ENCODE measurements at regions not wholly inside any gene's neighbourhood (a gene's known extent, or its start where the extent isn't known, plus 50 kb on each side); places are given as distances from the start of the nearest gene placed in this dataset.
"Not testable (repeated sequence)": the region's sequence is repeated elsewhere in the genome, so short reads cannot be mapped to it uniquely, and the experiment has no call there.

DNA sequence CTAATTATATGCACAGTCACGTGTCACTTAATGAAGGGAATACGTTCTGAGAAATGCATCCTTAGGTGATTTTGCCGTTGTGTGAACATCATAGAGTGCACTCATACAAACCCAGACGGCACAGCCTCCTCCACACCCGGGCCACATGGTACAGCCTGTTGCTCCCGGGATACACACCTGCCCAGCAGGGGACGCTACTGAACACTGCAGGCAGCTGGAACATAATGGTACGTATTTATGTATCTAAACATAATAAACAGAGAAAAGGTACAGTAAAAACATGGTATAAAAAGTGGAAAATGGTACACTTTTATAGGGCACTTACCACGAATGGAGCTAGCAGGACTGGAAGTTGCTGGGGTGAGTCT, 752.3 kb upstream of the TPTE start:
- DNase-seq; H3K9me3 ChIP-seq (ENCODE audit: control insufficient read depth, low read length); H3K4me1 ChIP-seq (ENCODE audit: control insufficient read depth, insufficient read depth, low read length, poor library complexity, severe bottlenecking); H3K27ac ChIP-seq (ENCODE audit: insufficient read depth, low read length, poor library complexity, severe bottlenecking); H3K36me3 ChIP-seq (ENCODE audit: control insufficient read depth, insufficient read depth, low read length); H3K4me3 ChIP-seq (ENCODE audit: insufficient read depth, low read depth, low read length, poor library complexity, severe bottlenecking); H3K27me3 ChIP-seq (replicated peaks; ENCODE audit: control insufficient read depth, insufficient read depth, low read length, poor library complexity, severe bottlenecking): not testable (repeated sequence)

DNA sequence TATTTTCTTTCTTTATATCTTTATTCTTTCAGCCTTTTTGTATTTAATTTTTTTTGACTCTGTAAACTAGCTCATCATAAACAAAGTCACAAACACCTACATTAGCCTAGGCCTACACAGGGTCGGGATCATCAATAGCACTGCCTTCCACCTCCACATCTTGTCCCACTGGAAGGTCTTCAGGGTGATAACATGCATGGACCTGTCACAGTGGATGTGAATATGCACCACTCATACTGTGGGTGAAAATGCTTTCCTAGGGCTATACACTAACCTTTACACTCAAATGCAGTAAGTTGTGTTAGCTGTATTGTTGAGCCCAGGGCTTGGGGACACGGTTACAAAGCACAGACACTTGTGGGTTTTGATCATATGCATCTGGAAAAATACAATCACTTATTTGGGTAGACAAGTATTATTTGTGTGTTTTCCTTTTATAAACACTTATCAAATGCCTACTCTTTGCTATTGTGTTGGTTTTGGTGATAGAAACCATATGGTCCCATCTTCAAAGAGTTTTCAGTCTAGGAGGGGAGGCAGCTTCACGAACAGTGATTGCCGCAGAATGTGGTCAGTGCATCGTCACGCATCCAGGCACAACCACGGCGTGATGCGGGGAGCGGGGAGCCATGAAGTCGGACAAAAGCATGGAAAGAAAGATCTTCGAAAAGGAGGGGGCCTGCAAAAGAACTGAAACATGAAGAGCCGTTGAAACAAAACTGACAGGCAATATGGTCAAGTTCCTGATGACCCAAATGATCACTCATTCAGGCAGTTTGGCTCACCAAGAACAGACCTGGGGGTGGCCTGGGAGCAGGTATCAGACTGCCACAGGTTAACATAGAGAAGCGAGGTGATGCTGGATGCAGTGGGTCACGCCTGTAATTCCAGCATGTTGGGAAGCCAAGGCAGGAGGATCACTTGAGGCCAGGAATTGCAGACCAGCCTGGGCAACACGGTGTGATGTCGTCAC, 751.4 kb upstream of the TPTE start:
- not testable (repeated sequence) for H3K36me3 ChIP-seq (ENCODE audit: control insufficient read depth, insufficient read depth, low read length); H3K4me1 ChIP-seq (ENCODE audit: control insufficient read depth, insufficient read depth, low read length, poor library complexity, severe bottlenecking); H3K9me3 ChIP-seq (ENCODE audit: control insufficient read depth, low read length); H3K27ac ChIP-seq (ENCODE audit: insufficient read depth, low read length, poor library complexity, severe bottlenecking); H3K4me3 ChIP-seq (ENCODE audit: insufficient read depth, low read depth, low read length, poor library complexity, severe bottlenecking); DNase-seq; H3K27me3 ChIP-seq (replicated peaks; ENCODE audit: control insufficient read depth, insufficient read depth, low read length, poor library complexity, severe bottlenecking)

DNA sequence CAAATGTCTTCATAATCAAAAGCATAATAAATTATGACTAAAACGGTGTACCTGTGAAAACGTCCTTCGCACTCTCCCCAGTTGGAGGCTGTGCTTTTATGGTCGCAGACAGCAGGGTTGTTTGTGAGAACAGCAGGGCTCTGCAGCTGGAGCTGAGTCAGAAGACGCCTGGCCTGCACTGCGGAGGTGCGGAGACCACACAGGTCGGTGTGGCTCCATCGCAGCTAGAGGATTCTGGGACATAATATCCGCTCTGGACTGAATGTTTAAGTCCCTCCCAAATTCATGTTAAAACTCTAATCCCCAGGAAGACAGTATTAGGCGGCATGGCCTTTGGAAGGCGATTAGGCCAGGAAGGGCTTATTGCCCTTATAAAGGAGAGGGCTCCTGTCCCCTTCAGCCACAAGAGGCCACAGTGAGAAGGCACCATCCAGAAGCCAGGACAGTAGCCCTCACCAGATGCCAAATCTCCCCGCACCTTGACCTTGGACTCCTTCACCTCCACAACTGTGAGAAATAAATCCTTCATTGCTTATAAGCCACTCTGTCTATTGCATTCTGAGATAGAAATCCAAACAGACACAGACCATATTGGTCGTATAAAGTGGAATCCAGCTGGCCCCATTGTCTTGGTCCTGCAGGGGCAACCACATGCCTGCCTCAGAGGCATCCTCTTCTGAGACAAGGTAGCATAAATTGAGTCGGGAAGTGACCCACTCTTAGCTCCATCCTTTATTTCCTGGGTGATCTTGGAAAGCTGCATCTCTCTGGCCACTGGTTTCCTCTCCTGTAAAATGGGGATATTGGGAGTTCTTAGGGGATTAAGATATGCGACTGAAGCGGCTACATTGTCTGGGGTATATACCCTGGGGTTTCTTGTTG, 749.7 kb upstream of the TPTE start:
- H3K36me3 ChIP-seq (ENCODE audit: control insufficient read depth, insufficient read depth, low read length); H3K4me3 ChIP-seq (ENCODE audit: insufficient read depth, low read depth, low read length, poor library complexity, severe bottlenecking); H3K27me3 ChIP-seq (replicated peaks; ENCODE audit: control insufficient read depth, insufficient read depth, low read length, poor library complexity, severe bottlenecking); DNase-seq; H3K27ac ChIP-seq (ENCODE audit: insufficient read depth, low read length, poor library complexity, severe bottlenecking); H3K4me1 ChIP-seq (ENCODE audit: control insufficient read depth, insufficient read depth, low read length, poor library complexity, severe bottlenecking); H3K9me3 ChIP-seq (ENCODE audit: control insufficient read depth, low read length): not testable (repeated sequence)

DNA sequence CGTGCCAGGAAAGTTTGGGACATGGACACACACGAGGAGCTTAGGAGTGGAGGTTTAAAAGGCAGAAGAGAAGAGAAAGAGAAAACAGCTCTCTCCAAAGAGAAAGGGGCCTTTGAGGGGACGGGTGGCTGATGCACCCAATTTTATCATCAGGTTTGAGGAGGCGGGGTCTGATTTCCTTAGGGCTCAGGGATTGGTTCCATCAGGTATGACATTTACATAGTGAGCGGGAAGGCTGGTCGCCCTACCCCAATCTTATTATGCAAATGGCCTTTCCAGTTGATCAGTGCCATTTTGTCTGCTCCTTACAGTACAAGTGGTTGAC, 749.1 kb upstream of the TPTE start:
- Histone ChIP-seq H3K27ac (ENCODE audit: insufficient read depth, low read length, poor library complexity, severe bottlenecking) (no peak overlapping the region), H3K27me3 (replicated peaks; ENCODE audit: control insufficient read depth, insufficient read depth, low read length, poor library complexity, severe bottlenecking) (no peaks in the 10 kb centered on the region), H3K4me1 (ENCODE audit: control insufficient read depth, insufficient read depth, low read length, poor library complexity, severe bottlenecking) (no peaks in the 10 kb centered on the region), H3K36me3 (ENCODE audit: control insufficient read depth, insufficient read depth, low read length) (no peaks in the 10 kb centered on the region), H3K4me3 (ENCODE audit: insufficient read depth, low read depth, low read length, poor library complexity, severe bottlenecking) (no peak overlapping the region), H3K9me3 (ENCODE audit: control insufficient read depth, low read length) (no peaks in the 10 kb centered on the region)
- no peak for DNase-seq

DNA sequence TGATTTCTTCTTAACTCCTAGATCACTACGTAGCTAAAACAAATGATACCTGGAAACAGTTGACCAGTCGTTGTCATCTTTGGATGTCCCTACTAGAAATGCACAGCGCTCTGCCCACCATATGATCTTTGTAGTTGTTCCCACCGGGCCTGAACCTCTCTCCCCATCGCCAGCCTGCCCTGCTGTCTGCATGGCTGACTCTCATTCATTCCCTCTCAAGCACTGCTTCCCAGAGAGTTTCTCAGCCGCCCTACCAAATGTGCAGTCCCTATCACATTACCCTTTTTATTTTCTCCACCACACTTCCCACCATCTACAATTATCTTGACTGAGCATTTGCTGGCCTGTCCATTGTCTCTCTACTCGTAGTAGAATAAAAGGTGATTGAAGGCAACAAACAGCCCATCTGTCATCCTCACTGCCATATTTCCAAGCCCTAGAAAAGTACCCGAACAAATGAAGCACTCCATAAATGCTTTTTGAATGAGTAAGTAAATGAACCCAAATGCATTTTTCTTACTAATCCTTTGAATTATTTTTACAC, 748.4 kb upstream of the TPTE start:
- H3K36me3 ChIP-seq (ENCODE audit: control insufficient read depth, insufficient read depth, low read length); H3K27me3 ChIP-seq (replicated peaks; ENCODE audit: control insufficient read depth, insufficient read depth, low read length, poor library complexity, severe bottlenecking); H3K27ac ChIP-seq (ENCODE audit: insufficient read depth, low read length, poor library complexity, severe bottlenecking); H3K4me3 ChIP-seq (ENCODE audit: insufficient read depth, low read depth, low read length, poor library complexity, severe bottlenecking); H3K9me3 ChIP-seq (ENCODE audit: control insufficient read depth, low read length); H3K4me1 ChIP-seq (ENCODE audit: control insufficient read depth, insufficient read depth, low read length, poor library complexity, severe bottlenecking); DNase-seq: not testable (repeated sequence)

DNA sequence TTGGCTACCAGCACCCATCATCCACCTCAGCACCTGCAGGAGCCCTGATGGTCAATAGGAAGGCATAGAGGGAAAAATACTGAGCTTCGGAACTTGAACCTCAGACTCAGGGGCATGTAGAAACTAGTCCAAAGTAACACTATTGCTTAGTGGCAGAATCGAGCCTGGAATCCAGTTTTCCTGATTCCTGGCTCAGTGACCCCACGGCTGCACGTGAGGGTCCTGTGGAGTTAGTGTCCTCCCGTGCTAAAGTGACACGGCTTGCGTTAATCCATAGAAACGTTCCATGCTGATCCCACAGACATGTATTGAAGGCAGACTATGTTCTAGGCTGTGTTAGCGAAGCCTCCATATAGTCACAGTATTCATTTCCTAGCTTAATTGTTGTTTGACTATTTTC, 747.0 kb upstream of the TPTE start:
- H3K27me3 ChIP-seq (replicated peaks; ENCODE audit: control insufficient read depth, insufficient read depth, low read length, poor library complexity, severe bottlenecking): no peaks in the 10 kb centered on the region
- H3K27ac ChIP-seq (ENCODE audit: insufficient read depth, low read length, poor library complexity, severe bottlenecking): no peak overlapping the region
- no peak overlapping the region for H3K4me3 ChIP-seq (ENCODE audit: insufficient read depth, low read depth, low read length, poor library complexity, severe bottlenecking)
- no peak for DNase-seq
- no peaks in the 10 kb centered on the region for H3K36me3 ChIP-seq (ENCODE audit: control insufficient read depth, insufficient read depth, low read length)
- no peaks in the 10 kb centered on the region for H3K9me3 ChIP-seq (ENCODE audit: control insufficient read depth, low read length)
- H3K4me1 ChIP-seq (ENCODE audit: control insufficient read depth, insufficient read depth, low read length, poor library complexity, severe bottlenecking): no peaks in the 10 kb centered on the region

DNA sequence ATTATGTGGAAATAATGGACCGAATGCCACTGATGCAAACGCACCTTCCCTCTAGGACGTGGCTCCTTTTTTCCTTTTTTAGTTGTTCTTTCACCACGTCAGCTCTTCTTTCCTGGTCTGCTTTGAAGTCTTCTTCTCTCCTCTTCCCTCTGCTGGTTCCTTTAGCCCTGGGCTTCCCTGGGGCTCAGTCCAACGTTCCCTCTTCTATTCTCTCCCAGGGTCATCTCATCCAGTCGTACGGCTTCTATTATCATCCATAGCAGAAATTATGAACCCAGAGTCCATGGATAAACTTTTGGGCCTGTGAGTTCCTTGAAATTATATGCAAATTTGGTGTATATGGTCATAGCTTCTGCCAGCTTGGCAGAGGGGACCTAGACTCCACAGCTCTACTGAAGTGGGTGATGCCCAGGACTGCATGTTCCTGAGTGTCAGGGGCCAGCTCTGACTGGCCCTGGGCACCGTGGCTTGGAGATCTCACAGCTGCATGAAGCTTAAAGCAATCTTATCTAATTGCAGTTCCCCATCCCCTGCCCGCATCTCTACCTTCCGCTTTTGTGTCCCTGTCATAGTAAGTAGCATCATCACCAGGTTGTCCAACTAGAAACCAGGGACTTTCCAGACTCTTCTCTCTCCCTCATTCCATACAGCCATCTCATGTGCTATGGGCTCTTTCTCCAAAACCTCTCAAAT, 746.3 kb upstream of the TPTE start:
- not testable (repeated sequence) for H3K36me3 ChIP-seq (ENCODE audit: control insufficient read depth, insufficient read depth, low read length); H3K27me3 ChIP-seq (replicated peaks; ENCODE audit: control insufficient read depth, insufficient read depth, low read length, poor library complexity, severe bottlenecking); H3K9me3 ChIP-seq (ENCODE audit: control insufficient read depth, low read length); DNase-seq; H3K27ac ChIP-seq (ENCODE audit: insufficient read depth, low read length, poor library complexity, severe bottlenecking); H3K4me3 ChIP-seq (ENCODE audit: insufficient read depth, low read depth, low read length, poor library complexity, severe bottlenecking); H3K4me1 ChIP-seq (ENCODE audit: control insufficient read depth, insufficient read depth, low read length, poor library complexity, severe bottlenecking)

DNA sequence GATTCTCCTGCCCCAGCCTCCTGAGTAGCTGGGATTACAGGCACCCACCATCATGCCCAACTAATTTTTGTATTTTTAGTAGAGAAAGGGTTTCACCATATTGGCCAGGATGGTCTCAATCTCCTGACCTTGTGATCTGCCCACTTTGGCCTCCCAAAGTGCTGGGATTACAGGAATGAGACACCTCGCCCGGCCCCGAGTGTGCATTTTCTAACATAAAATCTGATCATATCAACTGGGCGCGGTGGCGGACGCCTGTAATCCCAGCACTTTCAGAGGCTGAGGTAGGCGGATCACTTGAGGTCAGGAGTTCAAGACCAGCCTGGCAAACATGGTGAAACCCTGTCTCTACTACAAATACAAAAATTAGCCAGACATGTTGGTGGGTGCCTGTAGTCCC, 745.5 kb upstream of the TPTE start:
- not testable (repeated sequence) for H3K27me3 ChIP-seq (replicated peaks; ENCODE audit: control insufficient read depth, insufficient read depth, low read length, poor library complexity, severe bottlenecking); H3K36me3 ChIP-seq (ENCODE audit: control insufficient read depth, insufficient read depth, low read length); H3K4me3 ChIP-seq (ENCODE audit: insufficient read depth, low read depth, low read length, poor library complexity, severe bottlenecking); H3K9me3 ChIP-seq (ENCODE audit: control insufficient read depth, low read length); H3K27ac ChIP-seq (ENCODE audit: insufficient read depth, low read length, poor library complexity, severe bottlenecking); H3K4me1 ChIP-seq (ENCODE audit: control insufficient read depth, insufficient read depth, low read length, poor library complexity, severe bottlenecking); DNase-seq

DNA sequence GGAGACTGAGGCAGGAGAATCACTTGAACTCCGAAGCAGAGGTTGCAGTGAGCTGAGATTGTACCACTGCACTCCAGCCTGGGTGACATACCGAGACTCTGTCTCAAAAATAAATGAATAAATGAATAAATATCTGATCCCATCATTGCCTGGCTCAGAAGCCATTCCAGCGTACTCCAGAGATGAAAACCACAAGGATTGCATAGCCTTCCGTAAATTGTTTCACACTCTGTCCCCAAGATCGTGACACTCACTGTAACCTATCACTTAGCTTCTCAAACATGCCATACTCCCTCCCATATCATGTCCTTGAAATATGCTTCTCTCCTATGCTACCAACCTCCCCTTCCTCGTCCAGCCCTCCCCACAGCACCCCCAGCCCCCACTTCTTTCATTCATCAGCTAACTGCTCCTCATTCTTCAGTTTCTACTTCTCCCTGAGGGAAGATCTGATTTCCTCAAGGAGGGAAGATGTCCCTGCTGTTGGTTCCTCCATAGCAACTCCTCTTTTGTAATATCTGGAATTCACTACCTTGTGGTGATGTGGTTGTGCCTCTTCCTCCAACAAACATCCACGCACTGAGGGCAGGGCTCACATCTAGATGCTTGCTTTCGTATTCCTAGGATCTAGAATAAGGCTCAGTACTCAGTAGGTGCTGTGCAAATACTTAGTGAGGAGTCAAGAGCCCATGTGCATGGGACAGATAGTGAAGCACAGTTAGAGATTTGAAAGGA, 744.9 kb upstream of the TPTE start:
- H3K36me3 ChIP-seq (ENCODE audit: control insufficient read depth, insufficient read depth, low read length); H3K4me3 ChIP-seq (ENCODE audit: insufficient read depth, low read depth, low read length, poor library complexity, severe bottlenecking); H3K27me3 ChIP-seq (replicated peaks; ENCODE audit: control insufficient read depth, insufficient read depth, low read length, poor library complexity, severe bottlenecking); H3K27ac ChIP-seq (ENCODE audit: insufficient read depth, low read length, poor library complexity, severe bottlenecking); H3K4me1 ChIP-seq (ENCODE audit: control insufficient read depth, insufficient read depth, low read length, poor library complexity, severe bottlenecking); H3K9me3 ChIP-seq (ENCODE audit: control insufficient read depth, low read length); DNase-seq: not testable (repeated sequence)

Data from effector memory CD4-positive, alpha-beta T cell (primary cell).